Fibroblast of the aortic adventitia (primary cell): ENCODE measurements at regions not wholly inside any gene's neighbourhood (a gene's known extent, or its start where the extent isn't known, plus 50 kb on each side); places are given as distances from the start of the nearest gene placed in this dataset.
A peak's percentile ranks its signal among the peaks of the same experiment; 100 is the strongest.

Experiments
- DNase-seq: peaks from one replicate; pipeline ENCODE4 v3.0.0-alpha.2; 2010; ENCODE audit warnings: low read depth
- H3K4me3 ChIP-seq: 2 replicates; pipeline ENCODE4 v1.5.1; 2011; ENCODE audit warnings: low read depth, mild to moderate bottlenecking, control low read depth, low read length, moderate library complexity
- TF ChIP-seq, protein P1 (sequence below): IDR thresholded peaks from 2 replicates; pipeline ENCODE4 v1.5.1; 2011; ENCODE audit warnings: mild to moderate bottlenecking, low read length, control low read depth, inconsistent platforms; ENCODE audit not compliant: insufficient read depth

DNA sequence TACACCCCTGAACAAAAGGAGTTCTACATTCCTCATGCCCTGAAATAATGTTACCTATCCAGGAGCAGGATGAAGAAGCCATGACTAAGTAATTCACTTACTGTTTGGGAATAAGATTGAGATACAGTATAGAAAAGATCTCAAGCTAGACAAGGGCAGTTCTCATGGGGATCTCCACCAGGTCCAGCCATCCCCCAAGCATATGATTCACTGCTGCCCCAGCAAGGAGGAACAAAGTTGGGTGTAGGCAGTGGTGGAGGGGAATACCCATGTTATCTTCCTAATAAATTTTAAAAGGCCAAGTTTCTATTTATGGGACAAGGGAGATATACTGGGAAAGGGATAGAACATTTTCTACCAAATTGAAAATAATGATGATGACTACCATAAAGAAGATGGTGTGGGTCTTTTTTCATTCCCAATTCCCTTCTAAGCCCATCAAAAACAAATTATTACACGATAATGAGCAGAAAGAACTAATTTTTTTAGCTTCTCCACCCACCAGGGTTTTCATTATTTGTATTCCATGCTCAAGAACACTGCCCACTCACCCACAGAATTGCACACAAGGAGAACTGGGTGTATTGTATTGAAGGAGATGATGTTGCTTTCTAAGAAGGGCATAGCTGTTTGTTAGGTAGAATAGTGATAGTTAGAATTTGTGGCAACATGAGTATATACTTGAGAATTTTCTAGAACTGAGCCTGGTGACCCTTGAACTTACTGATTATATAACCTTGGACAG lies 204.6 kb downstream of the BTG1 start:
- peak; percentile 8 for DNase-seq
- TF ChIP-seq, protein P1, sequence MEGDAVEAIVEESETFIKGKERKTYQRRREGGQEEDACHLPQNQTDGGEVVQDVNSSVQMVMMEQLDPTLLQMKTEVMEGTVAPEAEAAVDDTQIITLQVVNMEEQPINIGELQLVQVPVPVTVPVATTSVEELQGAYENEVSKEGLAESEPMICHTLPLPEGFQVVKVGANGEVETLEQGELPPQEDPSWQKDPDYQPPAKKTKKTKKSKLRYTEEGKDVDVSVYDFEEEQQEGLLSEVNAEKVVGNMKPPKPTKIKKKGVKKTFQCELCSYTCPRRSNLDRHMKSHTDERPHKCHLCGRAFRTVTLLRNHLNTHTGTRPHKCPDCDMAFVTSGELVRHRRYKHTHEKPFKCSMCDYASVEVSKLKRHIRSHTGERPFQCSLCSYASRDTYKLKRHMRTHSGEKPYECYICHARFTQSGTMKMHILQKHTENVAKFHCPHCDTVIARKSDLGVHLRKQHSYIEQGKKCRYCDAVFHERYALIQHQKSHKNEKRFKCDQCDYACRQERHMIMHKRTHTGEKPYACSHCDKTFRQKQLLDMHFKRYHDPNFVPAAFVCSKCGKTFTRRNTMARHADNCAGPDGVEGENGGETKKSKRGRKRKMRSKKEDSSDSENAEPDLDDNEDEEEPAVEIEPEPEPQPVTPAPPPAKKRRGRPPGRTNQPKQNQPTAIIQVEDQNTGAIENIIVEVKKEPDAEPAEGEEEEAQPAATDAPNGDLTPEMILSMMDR, result no peak
- no peak overlapping the region for H3K4me3 ChIP-seq

DNA sequence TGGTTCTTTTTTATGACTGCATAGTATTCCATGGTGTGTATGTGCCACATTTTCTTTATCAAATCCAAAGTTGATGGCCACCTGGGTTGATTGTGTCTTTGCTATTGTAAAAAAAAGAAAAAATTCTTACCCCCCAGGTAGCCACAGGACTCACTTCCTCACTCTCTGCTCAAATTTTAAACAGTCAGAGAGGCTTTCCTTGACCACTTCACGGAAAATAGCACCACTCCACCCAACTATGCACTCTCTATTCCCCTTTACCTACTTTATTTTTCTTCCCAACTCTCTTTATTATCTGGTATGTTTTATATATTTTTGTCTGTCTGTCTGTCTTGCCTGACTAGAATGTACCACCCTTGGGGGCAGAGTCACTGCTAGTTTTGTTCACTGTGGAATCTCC lies 205.3 kb downstream of the BTG1 start:
- TF ChIP-seq, protein P1, result no peak
- no peak for DNase-seq

DNA sequence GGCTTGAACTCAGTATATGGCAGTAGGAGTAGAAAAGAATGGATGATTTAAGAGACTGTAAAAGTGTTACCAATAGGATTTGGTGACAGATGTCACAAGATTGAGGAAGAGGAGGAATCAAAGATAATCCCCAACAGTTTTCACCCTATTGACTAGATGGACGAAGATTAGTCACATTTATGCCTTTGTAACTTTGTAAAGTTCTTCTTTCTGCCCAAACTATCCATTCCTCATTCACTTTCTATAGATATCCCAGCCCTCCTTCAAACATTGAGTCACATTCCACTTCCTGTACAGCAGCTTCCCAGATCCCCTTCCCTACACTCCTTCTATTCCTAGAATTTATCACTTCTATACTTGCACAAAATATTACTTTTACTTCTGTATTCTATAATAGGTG lies 207.9 kb downstream of the BTG1 start:
- H3K4me3 ChIP-seq, result no peak overlapping the region
- no peak for DNase-seq
- TF ChIP-seq, protein P1, result no peak

More for the DNA sequence above, 205.3 kb downstream of the BTG1 start:
- no peak overlapping the region for H3K4me3 ChIP-seq

DNA sequence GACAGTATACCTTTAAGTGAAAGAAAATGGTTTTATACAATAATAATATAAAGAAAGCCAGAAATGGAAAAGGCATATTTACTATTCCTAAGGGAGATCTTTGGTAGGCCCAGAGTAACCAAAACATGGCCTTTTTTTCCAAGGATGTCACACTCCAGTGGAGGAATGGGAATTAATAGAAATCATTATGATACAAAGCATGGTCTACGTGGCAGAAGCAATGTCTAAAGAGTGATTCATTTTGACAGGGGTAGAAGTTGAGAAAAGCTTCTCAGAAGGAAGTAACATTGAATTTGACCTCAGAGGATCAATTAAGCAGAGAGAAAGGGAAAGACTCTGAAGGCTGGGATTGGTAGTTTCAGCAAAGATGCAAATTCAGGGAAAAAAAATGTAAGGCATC lies 208.6 kb downstream of the BTG1 start:
- TF ChIP-seq, protein P1, result no peak
- no peak for DNase-seq
- no peak overlapping the region for H3K4me3 ChIP-seq

DNA sequence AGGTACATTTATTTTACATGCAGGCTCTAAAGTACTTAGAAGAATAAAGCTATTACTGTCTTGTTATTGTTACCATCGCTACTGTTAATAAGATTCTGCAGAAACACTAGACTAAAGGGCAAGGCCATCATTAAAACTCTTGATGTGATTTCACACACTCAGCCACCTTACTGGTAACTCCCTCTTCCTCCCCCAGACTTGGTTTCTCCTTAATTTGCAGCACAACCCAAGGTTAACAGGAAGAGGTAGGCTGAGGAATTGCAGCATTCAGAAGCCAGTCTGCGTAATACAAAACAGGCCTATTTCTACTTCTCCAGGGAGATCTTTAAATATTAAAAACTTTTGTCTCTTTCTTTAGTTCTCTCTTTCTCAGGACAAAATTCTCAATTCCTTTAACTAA lies 210.3 kb downstream of the BTG1 start:
- TF ChIP-seq, protein P1, result no peak
- DNase-seq, result no peak
- H3K4me3 ChIP-seq, result no peak overlapping the region

DNA sequence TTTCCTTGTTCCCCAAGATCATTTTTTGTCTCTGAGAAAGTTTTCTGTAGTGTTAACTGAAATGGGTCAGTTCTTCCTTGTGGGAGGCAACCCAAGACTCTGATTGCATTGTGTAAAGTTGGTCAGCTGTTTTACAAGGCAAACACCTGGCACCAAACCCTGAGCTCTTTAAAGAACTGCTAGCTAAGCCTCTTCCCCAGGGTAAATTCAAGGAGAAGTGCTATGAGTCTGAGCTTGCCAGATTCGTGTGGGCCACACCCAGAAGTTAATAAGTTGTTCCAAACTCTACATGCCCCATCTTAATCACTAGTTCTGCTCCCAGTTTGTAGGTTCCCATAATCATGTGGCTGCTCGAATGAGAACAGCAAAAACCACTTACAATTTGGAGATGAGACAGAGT lies 214.5 kb downstream of the BTG1 start:
- TF ChIP-seq, protein P1, result no peak
- DNase-seq, result peak; percentile 71

DNA sequence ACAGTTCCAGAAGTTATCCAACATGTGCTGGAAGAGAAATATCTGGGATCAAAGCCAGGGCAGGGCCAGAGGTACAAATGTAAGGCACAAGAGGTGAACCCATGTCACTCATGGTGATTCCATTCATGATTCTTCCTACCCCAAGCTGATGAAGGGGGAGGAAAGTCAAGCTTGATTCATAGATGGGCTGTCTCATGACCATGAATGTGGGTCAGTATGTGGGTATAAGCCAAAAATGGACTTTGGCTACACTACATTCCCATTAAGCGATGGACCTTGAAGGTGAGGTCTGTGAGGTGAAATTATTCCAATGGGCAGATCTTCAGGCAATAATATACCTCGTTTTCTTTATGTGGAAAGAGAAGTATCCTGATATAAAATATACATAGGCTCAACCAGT lies 217.1 kb downstream of the BTG1 start:
- no peak overlapping the region for H3K4me3 ChIP-seq
- DNase-seq, result no peak
- TF ChIP-seq, protein P1, result no peak

More for the DNA sequence above, 214.5 kb downstream of the BTG1 start:
- no peak overlapping the region for H3K4me3 ChIP-seq
